SH-SY5Y (cell line): ENCODE measurements at regions not wholly inside any gene's neighbourhood (a gene's known extent, or its start where the extent isn't known, plus 50 kb on each side); places are given as distances from the start of the nearest gene placed in this dataset.

Experiments used
- GATA2 ChIP-seq: IDR thresholded peaks from 2 replicates; pipeline ENCODE4 v1.6.1; 2011; ENCODE audit warnings: mild to moderate bottlenecking, low read depth, low read length
- GATA3 ChIP-seq: IDR thresholded peaks from 2 replicates; pipeline ENCODE4 v1.6.1; 2011; ENCODE audit warnings: low read depth, mild to moderate bottlenecking, low read length, moderate library complexity

DNA sequence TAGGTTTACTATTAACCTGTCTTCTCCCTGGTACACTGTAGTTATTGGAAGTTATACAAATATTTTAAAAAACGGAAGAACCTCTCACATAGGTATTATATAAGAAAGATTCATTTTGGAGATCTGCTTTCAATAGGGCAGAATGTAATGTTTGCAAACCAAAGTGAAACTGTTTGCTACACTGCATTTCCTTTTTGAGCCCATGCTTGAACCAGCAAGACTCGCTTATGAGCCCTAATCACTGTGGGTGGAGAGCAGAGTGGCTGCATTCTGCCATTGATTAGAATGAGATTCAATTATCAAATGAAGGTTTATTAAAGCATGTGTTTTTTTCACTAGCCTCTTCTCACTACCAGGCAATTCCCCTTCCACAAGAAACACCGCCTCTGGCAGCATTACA, 589.7 kb downstream of the CDH11 start:
- TF ChIP-seq GATA2 (no peak), GATA3 (no peak)
